Progenitor cell of endocrine pancreas (in vitro differentiated cells): ENCODE measurements at regions not wholly inside any gene's neighbourhood (a gene's known extent, or its start where the extent isn't known, plus 50 kb on each side); places are given as distances from the start of the nearest gene placed in this dataset.

Source experiments
- DNase-seq: peaks from one replicate; pipeline ENCODE4 v3.0.0; 2021; ENCODE audit warnings: low spot score; ENCODE audit not compliant: unreplicated experiment
- H3K27ac Mint-ChIP-seq: 2 replicates; pipeline ENCODE4 v1.8.0; 2021; ENCODE audit warnings: mild to moderate bottlenecking, moderate library complexity, mixed read lengths
- H3K27me3 Mint-ChIP-seq: 2 replicates; pipeline ENCODE4 v1.8.0; 2021; ENCODE audit warnings: mixed read lengths
- H3K36me3 Mint-ChIP-seq: 2 replicates; pipeline ENCODE4 v1.8.0; 2022; ENCODE audit warnings: mixed read lengths; ENCODE audit not compliant: insufficient read depth
- H3K4me1 Mint-ChIP-seq: 2 replicates; pipeline ENCODE4 v1.8.0; 2021; ENCODE audit warnings: low read depth, mixed read lengths
- H3K4me3 Mint-ChIP-seq: 2 replicates; pipeline ENCODE4 v1.8.0; 2021; ENCODE audit warnings: low read depth, mild to moderate bottlenecking, moderate library complexity, mixed read lengths
- H3K9me3 Mint-ChIP-seq: 2 replicates; pipeline ENCODE4 v1.8.0; 2021; ENCODE audit warnings: low read depth, mixed read lengths
- TF ChIP-seq, protein P1 (sequence below): fragments of 200-600 bp; sonication (generic); IDR thresholded peaks from one replicate; pipeline ENCODE4 v1.5.0; 2021; ENCODE audit warnings: antibody characterized with exemption, mild to moderate bottlenecking; ENCODE audit not compliant: unreplicated experiment

DNA sequence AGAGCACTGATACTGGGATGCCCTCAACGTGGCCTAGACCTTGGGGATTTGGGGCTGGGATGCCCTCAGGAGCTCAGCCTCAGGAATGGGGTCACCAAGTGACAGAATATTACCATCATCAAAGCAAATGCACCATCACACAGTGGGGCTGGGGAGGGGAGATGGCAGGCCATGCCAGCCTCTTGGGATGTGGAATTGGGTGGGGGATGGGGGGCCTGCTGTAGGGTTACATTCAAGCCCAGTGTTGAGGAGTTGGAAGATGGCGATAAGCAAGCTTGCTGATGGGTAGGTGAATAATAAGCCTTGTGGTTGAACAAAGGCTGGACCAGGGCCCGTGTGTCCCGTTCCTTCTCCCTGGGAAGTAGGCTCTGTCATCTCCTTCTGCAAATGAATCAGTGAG lies 69.1 kb upstream of the GPR12 start:
- TF ChIP-seq, protein P1, sequence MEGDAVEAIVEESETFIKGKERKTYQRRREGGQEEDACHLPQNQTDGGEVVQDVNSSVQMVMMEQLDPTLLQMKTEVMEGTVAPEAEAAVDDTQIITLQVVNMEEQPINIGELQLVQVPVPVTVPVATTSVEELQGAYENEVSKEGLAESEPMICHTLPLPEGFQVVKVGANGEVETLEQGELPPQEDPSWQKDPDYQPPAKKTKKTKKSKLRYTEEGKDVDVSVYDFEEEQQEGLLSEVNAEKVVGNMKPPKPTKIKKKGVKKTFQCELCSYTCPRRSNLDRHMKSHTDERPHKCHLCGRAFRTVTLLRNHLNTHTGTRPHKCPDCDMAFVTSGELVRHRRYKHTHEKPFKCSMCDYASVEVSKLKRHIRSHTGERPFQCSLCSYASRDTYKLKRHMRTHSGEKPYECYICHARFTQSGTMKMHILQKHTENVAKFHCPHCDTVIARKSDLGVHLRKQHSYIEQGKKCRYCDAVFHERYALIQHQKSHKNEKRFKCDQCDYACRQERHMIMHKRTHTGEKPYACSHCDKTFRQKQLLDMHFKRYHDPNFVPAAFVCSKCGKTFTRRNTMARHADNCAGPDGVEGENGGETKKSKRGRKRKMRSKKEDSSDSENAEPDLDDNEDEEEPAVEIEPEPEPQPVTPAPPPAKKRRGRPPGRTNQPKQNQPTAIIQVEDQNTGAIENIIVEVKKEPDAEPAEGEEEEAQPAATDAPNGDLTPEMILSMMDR: no peak
- H3K27ac Mint-ChIP-seq: no peak overlapping the region
- DNase-seq: no peak
- H3K36me3 Mint-ChIP-seq: no peaks in the 10 kb centered on the region
- no peak overlapping the region for H3K4me3 Mint-ChIP-seq
- H3K27me3 Mint-ChIP-seq: no peaks in the 10 kb centered on the region
- no peaks in the 10 kb centered on the region for H3K4me1 Mint-ChIP-seq
- H3K9me3 Mint-ChIP-seq: no peaks in the 10 kb centered on the region

GRCh38 chr13:26824581-26824980 lies 64.0 kb upstream of the GPR12 start:
- Mint-ChIP-seq H3K4me3 (no peak overlapping the region), H3K4me1 (no peaks in the 10 kb centered on the region), H3K27ac (no peak overlapping the region), H3K9me3 (no peaks in the 10 kb centered on the region), H3K27me3 (peaks cover 2% of the 10 kb centered on the region), H3K36me3 (no peaks in the 10 kb centered on the region)
- no peak for DNase-seq
- TF ChIP-seq, protein P1: no peak

DNA sequence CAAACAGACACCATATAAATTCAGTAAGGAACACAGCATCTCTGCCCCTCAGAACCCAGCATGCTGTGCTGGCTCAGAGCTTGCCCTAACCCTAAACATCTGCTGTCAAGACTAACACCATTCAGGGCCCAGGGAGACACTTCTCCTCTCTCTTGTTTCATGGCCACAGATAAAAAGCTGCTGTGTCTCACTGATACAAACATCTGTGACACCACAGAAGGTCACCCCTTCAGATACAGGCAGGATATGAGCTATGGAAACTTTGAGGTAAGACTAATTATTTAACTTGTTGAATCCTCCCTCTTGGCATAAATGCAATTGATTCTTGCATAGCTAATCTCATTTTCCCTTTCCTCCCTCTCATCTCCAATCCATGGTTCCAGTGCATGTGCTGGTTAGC lies 61.6 kb upstream of the GPR12 start:
- Mint-ChIP-seq H3K36me3 (no peaks in the 10 kb centered on the region), H3K4me1 (no peaks in the 10 kb centered on the region), H3K27ac (no peak overlapping the region), H3K9me3 (no peaks in the 10 kb centered on the region), H3K27me3 (peaks cover 2% of the 10 kb centered on the region), H3K4me3 (no peak overlapping the region)
- DNase-seq: no peak
- TF ChIP-seq, protein P1: no peak

- no peaks in the 10 kb centered on the region for H3K9me3 Mint-ChIP-seq
- H3K27ac Mint-ChIP-seq: no peak overlapping the region
- H3K4me1 Mint-ChIP-seq: no peaks in the 10 kb centered on the region
- DNase-seq: no peak
- H3K4me3 Mint-ChIP-seq: no peak overlapping the region
- no peaks in the 10 kb centered on the region for H3K36me3 Mint-ChIP-seq
- peaks cover 4% of the 10 kb centered on the region for H3K27me3 Mint-ChIP-seq
- TF ChIP-seq, protein P1: no peak
Observed at GRCh38 chr13:26821672-26822071, 61.1 kb upstream of the GPR12 start.

DNA sequence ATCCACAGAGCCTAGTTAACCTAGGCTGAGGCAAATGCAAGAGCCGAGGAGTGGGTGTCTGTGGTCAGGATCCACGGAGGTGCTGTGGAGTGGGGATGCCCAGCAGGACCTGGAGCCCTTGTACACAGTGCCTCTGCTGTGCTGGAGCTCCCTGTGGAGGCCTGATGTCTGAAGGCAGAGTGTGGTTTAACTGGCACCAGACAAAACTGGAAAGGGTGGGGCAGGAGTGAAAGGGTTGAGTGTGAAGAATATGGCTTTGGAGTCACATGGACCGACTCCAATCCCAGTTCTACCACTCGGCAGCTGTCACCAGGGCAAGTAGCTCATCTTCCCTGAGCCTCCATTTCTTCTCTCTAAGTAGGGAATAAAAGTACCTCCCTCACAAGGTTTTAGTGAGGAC lies 60.3 kb upstream of the GPR12 start:
- H3K4me1 Mint-ChIP-seq: no peaks in the 10 kb centered on the region
- peaks cover 6% of the 10 kb centered on the region for H3K27me3 Mint-ChIP-seq
- no peaks in the 10 kb centered on the region for H3K9me3 Mint-ChIP-seq
- H3K27ac Mint-ChIP-seq: no peak overlapping the region
- H3K4me3 Mint-ChIP-seq: no peak overlapping the region
- no peaks in the 10 kb centered on the region for H3K36me3 Mint-ChIP-seq
- TF ChIP-seq, protein P1: no peak
- no peak for DNase-seq

DNA sequence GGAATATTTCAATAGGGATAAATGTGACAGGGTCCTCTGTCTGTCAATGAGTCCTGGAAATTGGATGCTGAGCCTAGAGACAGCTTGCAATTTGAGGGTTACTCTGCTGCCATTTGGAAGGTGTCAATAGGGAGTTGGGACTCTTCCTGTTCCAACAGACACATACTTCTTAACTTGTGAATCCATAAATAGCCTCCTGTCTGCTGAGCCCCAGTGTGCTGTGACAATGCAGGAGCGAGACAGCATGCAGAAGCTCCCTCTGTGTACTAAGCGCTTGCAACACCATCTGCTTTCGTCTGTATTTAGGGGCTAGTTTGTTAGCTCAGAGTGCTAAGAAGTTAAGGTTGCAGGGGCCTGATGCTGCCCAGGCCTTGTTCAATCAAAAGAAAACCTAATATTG lies 58.5 kb upstream of the GPR12 start:
- Mint-ChIP-seq H3K9me3 (no peaks in the 10 kb centered on the region), H3K27ac (no peak overlapping the region), H3K4me1 (no peaks in the 10 kb centered on the region), H3K36me3 (no peaks in the 10 kb centered on the region), H3K4me3 (no peak overlapping the region), H3K27me3 (peaks cover 14% of the 10 kb centered on the region)
- TF ChIP-seq, protein P1: no peak
- DNase-seq: no peak
